H9 (cell line): ENCODE measurements at regions not wholly inside any gene's neighbourhood (a gene's known extent, or its start where the extent isn't known, plus 50 kb on each side); places are given as distances from the start of the nearest gene placed in this dataset.
A peak's percentile ranks its signal among the peaks of the same experiment; 100 is the strongest.

Experiments used
- DNase-seq: peaks from one replicate; pipeline ENCODE4 v3.0.0-alpha.2; 2017
- H2AFZ ChIP-seq: one replicate; pipeline ENCODE4 v1.6.1; 2013; ENCODE audit warnings: mild to moderate bottlenecking, low read length, control low read depth, moderate library complexity
- H2AK5ac ChIP-seq: 2 replicates; pipeline ENCODE4 v1.6.1; 2013; ENCODE audit warnings: low read length, control low read depth, mixed read lengths; ENCODE audit not compliant: insufficient read length
- H2BK120ac ChIP-seq: one replicate; pipeline ENCODE4 v1.6.1; 2013; ENCODE audit warnings: low read depth, mild to moderate bottlenecking, low read length, control low read depth, inconsistent platforms; ENCODE audit not compliant: poor library complexity, severe bottlenecking
- H2BK12ac ChIP-seq: 2 replicates; pipeline ENCODE4 v1.6.1; 2013; ENCODE audit warnings: low read length, control low read depth, mixed read lengths, low read depth; ENCODE audit not compliant: insufficient read length
- H2BK15ac ChIP-seq: 2 replicates; pipeline ENCODE4 v1.6.1; 2013; ENCODE audit warnings: low read depth, low read length, control low read depth
- H2BK20ac ChIP-seq: one replicate; pipeline ENCODE4 v1.6.1; 2013; ENCODE audit warnings: low read depth, mild to moderate bottlenecking, low read length, control low read depth, inconsistent platforms; ENCODE audit not compliant: poor library complexity, severe bottlenecking
- H2BK5ac ChIP-seq: 2 replicates; pipeline ENCODE4 v1.6.1; 2013; ENCODE audit warnings: low read length, control low read depth, mixed read lengths; ENCODE audit not compliant: insufficient read length
- H3K14ac ChIP-seq: 2 replicates; pipeline ENCODE4 v1.6.1; 2013; ENCODE audit warnings: low read length, control low read depth; ENCODE audit not compliant: insufficient read depth
- H3K18ac ChIP-seq: 2 replicates; pipeline ENCODE4 v1.6.1; 2013; ENCODE audit warnings: low read depth, mild to moderate bottlenecking, mixed read lengths, low read length, control low read depth; ENCODE audit not compliant: insufficient read length
- H3K23ac ChIP-seq: 2 replicates; pipeline ENCODE4 v1.6.1; 2013; ENCODE audit warnings: low read length, control low read depth, mixed read lengths, low read depth; ENCODE audit not compliant: insufficient read length
- H3K23me2 ChIP-seq: 2 replicates; pipeline ENCODE4 v1.6.1; 2013; ENCODE audit warnings: low read depth, mild to moderate bottlenecking, mixed read lengths, low read length, control low read depth; ENCODE audit not compliant: insufficient read length, poor library complexity, severe bottlenecking
- H3K27ac ChIP-seq: 2 replicates; pipeline ENCODE4 v1.5.1; 2013; ENCODE audit warnings: low read length, control low read depth, mixed read lengths, low read depth; ENCODE audit not compliant: insufficient read length
- H3K27me3 ChIP-seq: 2 replicates; pipeline ENCODE4 v1.6.1; 2013; ENCODE audit warnings: low read length, control low read depth, inconsistent platforms; ENCODE audit not compliant: insufficient read depth
- H3K4ac ChIP-seq: 2 replicates; pipeline ENCODE4 v1.6.1; 2013; ENCODE audit warnings: low read depth, mild to moderate bottlenecking, control low read depth, inconsistent platforms, low read length, moderate library complexity
- H3K4me1 ChIP-seq: 2 replicates; pipeline ENCODE4 v1.6.1; 2013; ENCODE audit warnings: low read length, control low read depth, inconsistent platforms; ENCODE audit not compliant: insufficient read depth
- H3K4me2 ChIP-seq: 2 replicates; pipeline ENCODE4 v1.6.1; 2013; ENCODE audit warnings: low read length, control low read depth, mixed read lengths; ENCODE audit not compliant: insufficient read length, insufficient read depth
- H3K56ac ChIP-seq: 2 replicates; pipeline ENCODE4 v1.6.1; 2013; ENCODE audit warnings: low read depth, mild to moderate bottlenecking, mixed read lengths, low read length, control low read depth; ENCODE audit not compliant: insufficient read length
- H3K79me1 ChIP-seq: 2 replicates; pipeline ENCODE4 v1.6.1; 2013; ENCODE audit warnings: low read depth, mild to moderate bottlenecking, moderate library complexity, low read length, control low read depth, inconsistent platforms; ENCODE audit not compliant: insufficient read depth, poor library complexity, severe bottlenecking
- H3K79me2 ChIP-seq: 2 replicates; pipeline ENCODE4 v1.6.1; 2013; ENCODE audit warnings: low read length, control low read depth, inconsistent platforms; ENCODE audit not compliant: insufficient read depth
- H3K9ac ChIP-seq: 2 replicates; pipeline ENCODE4 v1.6.1; 2013; ENCODE audit warnings: low read length, control low read depth, mixed read lengths; ENCODE audit not compliant: insufficient read length; ENCODE audit errors: extremely low read depth
- H3K9me3 ChIP-seq: one replicate; pipeline ENCODE4 v1.6.1; 2013; ENCODE audit warnings: low read depth, low read length, inconsistent platforms; ENCODE audit not compliant: control insufficient read depth
- H3T11ph ChIP-seq: one replicate; pipeline ENCODE4 v1.6.1; 2013; ENCODE audit warnings: mild to moderate bottlenecking, low read length, control low read depth, inconsistent platforms
- H4K20me1 ChIP-seq: one replicate; pipeline ENCODE4 v1.6.1; 2013; ENCODE audit not compliant: control insufficient read depth, insufficient read length, insufficient read depth
- H4K5ac ChIP-seq: 2 replicates; pipeline ENCODE4 v1.6.1; 2013; ENCODE audit warnings: low read depth, mild to moderate bottlenecking, mixed read lengths, low read length, control low read depth; ENCODE audit not compliant: insufficient read length
- H4K8ac ChIP-seq: replicated peaks from 2 replicates; pipeline ENCODE4 v1.6.1; 2013; ENCODE audit warnings: low read length, control low read depth, mixed read lengths, low read depth; ENCODE audit not compliant: insufficient read length
- H4K91ac ChIP-seq: 2 replicates; pipeline ENCODE4 v1.6.1; 2013; ENCODE audit warnings: low read depth, mild to moderate bottlenecking, moderate library complexity, mixed read lengths, low read length, control low read depth; ENCODE audit not compliant: insufficient read length
- H3K27ac Mint-ChIP-seq, 3 experiments: 2 replicates in 2 of 3; 3 replicates in 1 of 3; pipeline ENCODE4 v1.8.0; 2020 to 2021; ENCODE audit warnings: mixed read lengths in 3 of 3, mild to moderate bottlenecking in 1 of 3, moderate library complexity in 1 of 3
- H3K27me3 Mint-ChIP-seq: 2 replicates; pipeline ENCODE4 v1.8.0; 2021; ENCODE audit warnings: low read depth, mild to moderate bottlenecking, moderate library complexity, mixed read lengths
- H3K36me3 Mint-ChIP-seq, 3 experiments: 2 replicates in 2 of 3; 3 replicates in 1 of 3; pipeline ENCODE4 v1.8.0; 2020 to 2021; ENCODE audit warnings: low read depth in 3 of 3, mixed read lengths in 3 of 3; ENCODE audit not compliant: insufficient read depth in 1 of 3
- H3K4me1 Mint-ChIP-seq, 2 experiments: 2 replicates each; pipeline ENCODE4 v1.8.0; 2020; ENCODE audit warnings: mixed read lengths in 2 of 2
- H3K4me3 Mint-ChIP-seq, 2 experiments: 2 replicates in 1 of 2; 3 replicates in 1 of 2; pipeline ENCODE4 v1.8.0; 2020 to 2021; ENCODE audit warnings: mild to moderate bottlenecking in 2 of 2, mixed read lengths in 2 of 2, moderate library complexity in 1 of 2
- H3K9me3 Mint-ChIP-seq, 2 experiments: 2 replicates in 1 of 2; 3 replicates in 1 of 2; pipeline ENCODE4 v1.8.0; 2020; ENCODE audit warnings: mild to moderate bottlenecking in 2 of 2, mixed read lengths in 2 of 2, moderate library complexity in 1 of 2
- CTCF ChIP-seq: fragments of 200-600 bp; sonication (generic); conservative IDR thresholded peaks from 3 replicates; pipeline ENCODE4 v1.8.0; 2021; ENCODE audit warnings: antibody characterized with exemption, mild to moderate bottlenecking
- WGBS: extraction: QIAGEN DNeasy Blood & Tissue Kit; methylation state at CpG from one replicate; pipeline ENCODE4 v1.1.7; 2013; ENCODE audit warnings: missing lambda C conversion rate, low lambda C conversion rate, mixed read lengths; ENCODE audit not compliant: insufficient read length; ENCODE audit errors: extremely low coverage; 5-methylcytosine and 5-hydroxymethylcytosine counted together

- no peak for DNase-seq
- H4K20me1 ChIP-seq = no peaks in the 10 kb centered on the region
- no peaks in the 10 kb centered on the region for H3K79me2 ChIP-seq
- H2AFZ ChIP-seq = no peak overlapping the region
- H3K23ac ChIP-seq = no peak overlapping the region
- peak overlapping the region in 1 of 3 experiments; percentile 8; a peak in 1 of 7 replicates for H3K27ac Mint-ChIP-seq
- no peak overlapping the region for H3K9ac ChIP-seq
- H3K4me3 Mint-ChIP-seq = no peak overlapping the region; a peak in 1 of 5 replicates
- H3K79me1 ChIP-seq = no peaks in the 10 kb centered on the region
- no peak overlapping the region for H4K5ac ChIP-seq
- no CpG with 5 or more reads among the region's 4 CpGs for WGBS
- no peaks in the 10 kb centered on the region for H3K23me2 ChIP-seq
- H3K14ac ChIP-seq = no peak overlapping the region
- no peak overlapping the region for H4K91ac ChIP-seq
- H3K4me2 ChIP-seq = no peak overlapping the region
- no peaks in the 10 kb centered on the region for H3K4me1 ChIP-seq
- no peaks in the 10 kb centered on the region for H3K27me3 ChIP-seq
- no peak overlapping the region for H3K4ac ChIP-seq
- H2BK120ac ChIP-seq = no peak overlapping the region
- no peak overlapping the region for H3K56ac ChIP-seq
- no peaks in the 10 kb centered on the region for H3K36me3 Mint-ChIP-seq
- H3K27ac ChIP-seq = no peak overlapping the region
- peaks cover 10 to 14% of the 10 kb centered on the region in 2 experiments for H3K4me1 Mint-ChIP-seq
- no peak overlapping the region for H4K8ac ChIP-seq
- TF ChIP-seq CTCF = no peak
- H3K27me3 Mint-ChIP-seq = no peaks in the 10 kb centered on the region
- no peak overlapping the region for H2BK15ac ChIP-seq
- H3K9me3 Mint-ChIP-seq = no peaks in the 10 kb centered on the region
- no peak overlapping the region for H2BK12ac ChIP-seq
- H2AK5ac ChIP-seq = no peak overlapping the region
- H3T11ph ChIP-seq = no peak overlapping the region
- no peak overlapping the region for H2BK5ac ChIP-seq
- no peaks in the 10 kb centered on the region for H3K9me3 ChIP-seq
- no peak overlapping the region for H3K18ac ChIP-seq
- no peak overlapping the region for H2BK20ac ChIP-seq
Observed at GRCh38 chr5:112684737-112685136, 52.9 kb upstream of the APC start.
